ENCODE measurements at regions not wholly inside any gene's neighbourhood (a gene's known extent, or its start where the extent isn't known, plus 50 kb on each side); places are given as distances from the start of the nearest gene placed in this dataset.
"Not testable (repeated sequence)": the region's sequence is repeated elsewhere in the genome, so short reads cannot be mapped to it uniquely, and the experiment has no call there.

DNA sequence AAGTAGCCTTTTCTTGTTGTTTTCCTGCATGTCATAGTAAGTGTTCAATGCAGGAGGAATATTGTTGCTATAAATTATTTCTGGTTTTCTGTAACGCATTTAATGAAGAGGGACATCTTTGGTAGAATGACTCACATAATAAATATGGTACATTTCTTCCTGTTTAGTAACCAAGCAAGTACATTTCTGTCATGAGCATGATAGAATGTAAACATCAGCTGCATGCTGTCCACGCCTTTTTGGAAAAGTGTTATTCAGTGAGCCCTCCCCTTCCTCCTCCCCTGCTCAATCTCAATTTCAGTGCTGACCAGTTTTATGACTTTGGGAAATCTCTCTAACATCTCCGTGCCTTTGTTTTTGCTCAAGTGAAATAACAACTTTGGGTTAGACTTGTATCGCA lies 664.0 kb downstream of the XPNPEP1 start:
- DNase-seq = no peak

DNA sequence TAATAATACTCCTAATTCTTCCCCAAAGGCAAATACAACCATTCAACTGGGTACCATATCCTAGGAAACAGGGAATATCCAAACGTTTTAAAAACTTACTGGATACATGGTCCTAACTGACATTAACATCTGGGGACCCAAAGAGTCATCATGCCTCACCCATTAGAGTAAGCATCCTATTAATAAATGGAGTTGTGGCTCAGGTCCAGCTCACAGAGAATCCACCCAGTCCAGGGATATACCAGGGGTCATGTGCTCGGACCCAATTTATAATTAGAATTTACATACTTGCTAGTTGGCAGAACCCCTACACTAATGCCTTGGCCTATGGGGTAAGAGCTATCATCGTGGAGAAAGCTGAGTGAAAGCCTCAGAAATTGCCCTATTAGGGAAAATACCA lies 670.0 kb downstream of the XPNPEP1 start:
- no peak for DNase-seq

DNA sequence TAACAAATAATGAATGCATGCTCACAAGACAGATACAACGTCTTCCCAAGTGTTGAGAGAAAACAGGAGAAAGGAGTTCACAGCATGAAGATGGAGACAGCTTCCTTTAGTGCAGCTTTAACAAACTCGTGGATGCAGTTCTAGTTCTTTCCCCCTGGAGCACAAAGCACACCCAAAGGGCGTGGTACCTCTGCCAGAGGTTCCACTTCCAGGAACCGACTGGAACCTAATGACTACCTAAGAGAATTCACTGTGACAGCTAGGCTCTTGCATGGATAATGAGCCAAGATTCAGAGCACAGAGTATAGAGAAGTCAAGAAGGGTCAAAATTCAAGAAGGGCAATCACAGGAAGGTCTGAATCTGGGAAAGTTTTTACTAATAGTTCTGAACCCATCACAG lies 673.2 kb downstream of the XPNPEP1 start:
- no peak for DNase-seq

DNA sequence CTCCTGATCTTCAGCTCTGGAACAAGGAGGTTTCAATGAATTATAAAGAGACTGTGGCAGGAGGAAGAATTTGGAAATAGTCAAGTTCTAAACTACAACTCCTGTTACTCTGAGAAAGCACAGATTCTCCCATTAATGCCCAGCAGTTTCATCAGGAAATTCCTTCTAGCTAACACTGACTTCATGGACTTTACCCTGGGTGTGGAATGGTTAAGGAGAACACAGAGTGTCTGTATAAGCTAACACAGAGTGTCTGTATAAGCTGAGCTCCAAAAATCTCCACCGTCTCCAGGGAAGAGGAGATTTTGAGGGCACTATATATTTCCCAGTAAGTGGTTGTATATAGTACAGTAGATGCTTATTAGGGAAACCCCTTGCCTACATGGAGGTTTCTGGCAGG lies 675.5 kb downstream of the XPNPEP1 start:
- DNase-seq = no peak

DNA sequence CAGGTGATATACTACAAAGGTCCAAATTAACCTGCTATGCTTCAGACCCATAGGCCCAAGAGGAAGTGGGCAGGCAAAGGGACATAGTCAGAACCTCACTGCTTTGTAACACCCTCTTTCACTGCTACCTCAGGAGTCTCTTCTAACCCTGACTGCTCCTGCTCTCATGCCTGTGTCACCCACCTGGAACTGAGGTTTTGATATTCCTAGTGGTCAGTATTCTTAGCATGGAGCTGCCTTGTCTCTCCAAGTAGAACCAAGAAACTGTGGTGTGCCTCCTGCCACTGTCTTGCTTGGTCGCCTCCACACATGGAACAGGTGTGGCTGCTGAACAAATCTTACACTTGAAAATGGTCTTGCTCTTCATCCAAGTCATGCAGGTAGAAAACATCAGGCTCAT lies 677.5 kb downstream of the XPNPEP1 start:
- no peak for DNase-seq

DNA sequence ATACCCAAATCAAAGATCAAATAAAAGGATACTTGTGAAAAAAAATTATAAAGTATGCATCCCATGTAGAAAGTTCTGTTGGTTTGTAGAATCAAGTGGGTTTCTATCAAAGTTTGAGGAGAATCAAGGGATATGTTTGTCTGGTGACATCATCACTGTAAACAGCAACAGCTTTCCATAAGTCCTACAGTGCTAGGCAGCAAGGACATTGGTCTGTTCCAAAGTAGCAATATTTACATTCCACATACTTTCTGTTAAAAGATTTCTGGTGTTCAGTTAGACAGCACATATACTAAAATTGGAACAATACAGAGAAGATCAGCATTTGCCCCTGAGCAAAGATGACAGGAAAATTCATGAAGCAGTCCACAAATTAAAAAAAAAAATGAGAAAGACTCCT lies 683.9 kb downstream of the XPNPEP1 start:
- no peak for DNase-seq

DNA sequence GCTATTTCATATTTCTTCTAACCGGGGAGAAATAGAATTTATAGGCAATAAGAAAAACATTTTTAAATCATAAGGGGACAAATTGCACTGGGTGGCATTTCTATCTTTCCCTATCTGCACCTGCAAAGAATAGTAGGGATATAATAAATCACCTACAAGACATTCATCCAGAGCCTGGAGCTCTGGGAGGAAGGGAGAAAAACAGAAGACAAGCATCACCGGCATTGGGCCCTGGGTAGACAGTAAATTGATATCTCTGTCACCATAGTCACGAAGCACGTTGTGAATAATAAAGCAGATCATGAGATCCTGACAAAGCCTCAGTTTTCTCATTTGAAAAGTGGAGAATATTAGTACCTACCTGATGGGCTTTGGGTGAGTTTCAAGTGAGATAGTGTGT lies 685.6 kb downstream of the XPNPEP1 start:
- DNase-seq = no peak

DNA sequence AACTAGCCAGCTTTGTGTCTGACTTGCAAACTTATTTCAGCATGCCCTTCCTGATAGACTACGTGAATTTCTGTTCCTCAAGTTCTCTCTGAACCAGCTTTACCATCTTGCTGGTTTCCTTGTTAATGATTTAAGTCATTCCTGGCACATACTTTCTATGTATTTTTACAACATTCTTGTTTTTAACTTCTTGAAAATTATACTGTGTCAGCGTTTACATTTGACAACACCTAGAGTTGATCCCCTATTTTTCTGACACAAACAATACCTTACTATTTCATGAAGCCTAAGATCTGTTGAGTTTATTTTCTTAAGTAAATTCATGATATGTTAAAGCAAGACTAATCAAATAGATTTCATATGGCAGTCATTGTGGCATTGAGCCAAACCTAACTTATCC lies 686.3 kb downstream of the XPNPEP1 start:
- no peak for DNase-seq

DNA sequence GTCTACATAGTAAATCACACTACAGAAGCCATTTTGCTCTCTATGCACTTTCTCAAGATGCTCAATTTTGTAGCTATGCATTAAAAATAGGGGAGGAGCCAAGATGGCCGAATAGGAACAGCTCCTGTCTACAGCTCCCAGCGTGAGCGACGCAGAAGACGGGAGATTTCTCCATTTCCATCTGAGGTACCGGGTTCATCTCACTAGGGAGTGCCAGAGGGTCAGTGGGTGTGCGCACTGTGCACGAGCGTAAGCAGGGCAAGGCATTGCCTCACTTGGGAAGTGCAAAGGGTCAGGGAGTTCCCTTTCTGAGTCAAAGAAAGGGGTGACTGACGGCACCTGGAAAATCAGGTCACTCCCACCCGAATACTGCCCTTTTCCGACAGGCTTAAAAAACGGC lies 699.8 kb downstream of the XPNPEP1 start:
- not testable (repeated sequence) for DNase-seq

DNA sequence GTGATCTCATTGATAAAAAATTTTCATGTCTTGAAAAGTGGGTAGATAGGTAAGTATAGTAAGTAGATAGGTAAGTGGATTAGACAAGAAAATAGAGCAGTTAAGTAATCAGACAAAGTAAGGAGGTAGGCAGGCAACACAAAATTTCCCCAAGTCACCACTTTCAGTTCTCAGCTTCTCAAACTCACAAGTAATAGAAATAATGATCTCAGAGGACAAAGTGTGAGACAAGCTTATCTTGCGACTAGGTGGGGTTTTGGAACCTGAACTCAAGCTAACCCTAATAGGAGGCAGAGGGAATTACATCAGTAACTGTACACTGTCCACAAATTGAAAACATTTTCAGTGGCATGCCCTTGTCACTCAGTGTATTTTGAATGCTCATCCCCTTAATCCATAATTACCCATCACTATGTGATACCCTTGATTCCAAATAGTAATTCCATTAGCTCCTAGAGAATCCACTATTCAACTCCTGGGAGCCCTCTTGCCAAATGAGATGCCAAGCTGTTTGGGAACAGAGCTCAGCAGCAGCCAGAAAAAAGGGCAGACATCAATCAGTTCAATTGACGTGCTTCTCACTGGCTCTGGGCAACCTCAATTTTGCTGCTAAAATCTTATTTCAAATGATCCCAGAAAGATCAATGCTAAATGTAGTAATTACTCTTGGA lies 703.2 kb downstream of the XPNPEP1 start:
- DNase-seq = no peak

DNA sequence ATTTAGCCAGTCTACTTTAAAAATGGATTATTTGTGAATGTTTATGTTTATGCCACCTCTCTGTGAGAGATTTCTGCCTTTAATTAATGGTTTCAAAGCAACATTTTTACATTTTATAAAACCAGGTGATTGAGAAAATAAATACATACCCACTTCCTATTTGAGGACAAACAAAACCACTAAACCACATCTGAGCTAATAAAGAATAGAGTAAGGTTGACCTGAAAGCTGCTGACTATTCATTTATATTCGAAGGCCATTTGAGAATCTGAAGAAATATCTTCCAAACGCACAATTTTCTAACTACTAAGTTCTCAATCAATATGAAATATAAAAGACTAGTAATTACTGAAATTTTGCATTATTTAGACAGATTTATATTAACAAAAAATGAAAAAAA lies 705.1 kb downstream of the XPNPEP1 start:
- no peak for DNase-seq

DNA sequence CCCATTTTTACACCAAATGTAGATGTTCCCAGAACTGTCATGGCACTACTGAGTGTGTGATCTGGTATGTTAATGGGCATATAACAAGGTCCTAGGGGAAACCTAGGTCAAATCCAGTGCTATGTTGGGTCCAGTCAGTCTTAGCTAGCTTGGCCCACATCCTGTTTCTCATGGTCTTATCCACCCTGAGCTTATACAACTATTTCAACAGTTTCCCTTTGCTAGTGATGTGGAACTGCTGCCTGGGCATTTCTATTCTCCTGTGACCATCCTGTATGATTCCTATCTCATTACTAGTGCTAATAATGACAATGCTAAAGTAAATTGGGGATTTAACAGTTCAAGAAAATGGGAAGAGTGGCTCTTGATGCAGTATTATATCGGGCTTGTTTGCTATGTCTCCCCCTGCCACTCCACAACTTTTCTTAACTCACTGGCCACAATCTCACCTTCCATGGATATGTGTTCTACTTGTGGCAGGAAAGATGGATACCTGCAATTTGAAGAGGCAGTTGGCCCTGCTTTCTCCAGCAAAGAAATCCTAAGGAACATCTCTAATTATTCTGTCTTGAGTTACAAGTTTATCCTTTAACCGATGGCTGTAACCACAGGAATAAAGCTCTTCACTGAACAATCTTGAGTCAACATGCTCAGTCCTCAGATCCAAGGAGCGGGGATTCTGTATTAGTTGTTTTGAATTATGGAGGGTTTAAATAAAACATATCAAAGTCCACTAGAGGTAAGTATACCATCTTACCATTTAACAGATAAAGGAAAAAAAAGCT lies 707.8 kb downstream of the XPNPEP1 start:
- DNase-seq = no peak

DNA sequence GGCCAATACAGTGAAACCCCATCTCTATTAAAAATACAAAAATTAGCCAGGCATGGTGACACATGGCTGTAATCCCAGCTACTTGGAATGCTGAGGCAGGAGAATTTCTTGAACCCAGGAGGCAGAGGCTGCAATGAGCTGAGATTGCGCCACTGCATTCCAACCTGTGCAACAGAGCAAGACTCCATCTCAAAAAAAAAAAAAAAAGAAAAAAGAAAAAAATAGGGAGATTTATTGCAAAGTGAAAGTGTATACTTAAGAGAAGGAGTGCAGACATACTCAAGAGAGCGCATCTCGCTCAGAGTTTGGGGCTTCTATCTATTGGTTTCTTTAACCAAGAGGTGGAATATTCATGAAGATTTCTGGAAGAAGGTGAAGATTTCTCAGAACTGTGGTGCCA lies 708.4 kb downstream of the XPNPEP1 start:
- DNase-seq = not testable (repeated sequence)

DNA sequence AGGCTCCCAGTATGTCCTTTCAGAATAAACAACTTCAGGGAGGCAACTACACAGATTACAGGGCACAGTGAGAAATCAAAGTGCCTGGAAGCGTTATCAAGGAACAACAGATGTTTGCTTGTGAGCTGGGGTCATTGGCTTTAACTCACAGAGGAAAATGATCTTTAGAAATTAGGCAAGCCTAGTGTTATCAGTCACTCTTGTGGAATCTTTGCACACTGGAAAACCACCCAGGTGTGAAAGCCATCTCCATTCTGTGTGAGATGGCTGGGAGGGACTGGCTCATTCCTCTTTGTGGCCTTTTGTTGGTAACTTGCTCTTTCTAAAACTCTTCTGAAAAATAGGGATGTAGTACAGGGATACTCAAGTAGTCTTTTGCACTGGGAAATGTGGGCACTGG lies 716.0 kb downstream of the XPNPEP1 start:
- DNase-seq = no peak

DNA sequence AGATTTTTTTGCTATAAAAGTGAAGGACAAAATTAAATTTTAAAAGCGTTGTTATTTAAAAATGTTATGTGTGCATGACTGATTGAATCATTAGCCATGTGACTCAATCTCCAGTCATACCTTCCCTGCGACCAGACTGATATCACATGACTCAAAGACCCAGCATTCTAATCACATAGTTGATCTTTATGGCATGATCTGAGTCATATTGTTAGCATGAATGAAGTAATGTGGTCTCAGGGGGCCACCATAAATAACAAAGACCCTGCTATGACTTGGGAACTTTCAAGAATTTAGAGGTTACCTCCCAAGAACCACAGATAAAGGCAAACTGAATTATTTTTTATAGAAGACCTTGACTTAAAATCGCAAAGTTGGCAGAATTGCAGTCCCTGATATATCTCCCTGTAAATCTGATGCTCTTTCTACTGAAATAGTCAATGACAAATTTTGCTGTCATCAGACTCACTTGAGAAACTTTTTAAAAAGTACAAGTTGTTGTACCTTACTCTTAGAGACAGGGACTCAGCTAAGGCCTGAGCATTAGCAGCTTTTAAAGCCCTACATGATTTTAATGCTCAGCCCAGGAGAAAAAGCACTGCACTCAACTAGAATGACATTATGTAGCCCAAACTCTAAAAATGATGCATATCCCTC lies 717.3 kb downstream of the XPNPEP1 start:
- DNase-seq = no peak

DNA sequence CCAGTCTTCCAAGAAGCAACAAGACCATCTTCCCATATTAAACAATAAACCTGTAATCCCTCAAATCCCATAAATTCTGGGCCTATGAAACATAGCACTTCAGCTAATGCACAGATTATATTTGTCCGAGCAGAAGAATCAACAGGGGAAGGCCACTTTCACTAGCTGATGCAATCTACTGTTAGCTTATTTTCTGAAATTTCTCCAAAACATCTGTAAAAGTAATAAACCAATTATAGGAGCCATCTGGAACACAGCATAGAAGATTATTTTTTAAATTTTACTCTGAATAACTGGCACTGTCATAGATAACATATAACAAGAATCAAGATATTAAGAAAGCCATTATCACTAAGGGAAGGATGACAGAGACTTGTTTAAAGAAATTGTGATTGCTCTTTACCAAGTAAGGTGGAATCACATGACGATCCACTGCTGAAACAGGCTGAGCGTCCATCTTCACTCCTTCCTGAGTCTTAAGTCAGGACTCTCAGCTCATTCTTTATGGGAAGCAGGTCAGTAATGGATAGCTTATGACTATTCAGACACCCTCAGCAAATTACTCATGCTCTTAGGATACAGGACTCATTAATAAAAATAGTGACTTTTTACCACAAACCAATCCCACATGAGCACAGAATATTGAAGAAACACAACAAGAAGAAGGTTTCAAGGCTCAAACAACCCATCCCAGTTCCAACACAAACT lies 719.5 kb downstream of the XPNPEP1 start:
- DNase-seq = no peak

DNA sequence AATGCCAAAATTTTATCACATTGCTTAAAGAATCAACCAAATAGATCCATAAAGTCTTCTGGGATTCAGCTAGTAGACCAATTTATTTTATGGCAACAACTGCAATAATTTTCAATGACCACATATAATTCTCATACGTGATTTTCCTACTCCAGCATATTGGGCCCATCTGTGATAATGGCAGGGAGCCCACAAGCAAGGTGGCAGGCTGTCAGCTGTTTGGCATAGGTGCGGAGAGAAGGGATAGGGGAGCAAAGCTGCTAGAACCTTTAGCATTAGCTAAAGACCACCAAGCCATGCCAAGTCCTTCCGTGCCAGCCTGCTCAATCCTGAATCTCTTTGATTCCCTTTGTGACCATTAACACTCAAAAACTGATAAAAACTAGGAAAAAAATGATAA lies 721.2 kb downstream of the XPNPEP1 start:
- DNase-seq = no peak

DNA sequence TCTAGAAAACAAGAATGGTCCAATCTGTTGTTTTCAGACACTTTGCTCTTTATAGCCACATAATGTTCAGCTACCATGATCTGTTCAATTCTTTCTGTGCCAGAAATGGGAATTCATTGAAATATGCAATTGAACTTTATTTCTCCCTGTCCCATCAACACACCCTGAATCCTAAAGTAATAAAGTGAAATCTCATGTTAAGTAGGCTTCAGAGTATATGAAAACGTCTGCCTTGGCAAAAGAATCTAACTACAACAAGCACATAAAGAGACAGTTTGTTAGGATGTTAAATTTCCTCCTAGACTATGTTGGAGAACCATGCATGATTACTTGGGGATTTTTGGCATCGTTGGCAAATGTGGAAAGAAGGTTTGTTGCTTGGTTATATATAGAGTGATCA lies 722.7 kb downstream of the XPNPEP1 start:
- DNase-seq = no peak

DNA sequence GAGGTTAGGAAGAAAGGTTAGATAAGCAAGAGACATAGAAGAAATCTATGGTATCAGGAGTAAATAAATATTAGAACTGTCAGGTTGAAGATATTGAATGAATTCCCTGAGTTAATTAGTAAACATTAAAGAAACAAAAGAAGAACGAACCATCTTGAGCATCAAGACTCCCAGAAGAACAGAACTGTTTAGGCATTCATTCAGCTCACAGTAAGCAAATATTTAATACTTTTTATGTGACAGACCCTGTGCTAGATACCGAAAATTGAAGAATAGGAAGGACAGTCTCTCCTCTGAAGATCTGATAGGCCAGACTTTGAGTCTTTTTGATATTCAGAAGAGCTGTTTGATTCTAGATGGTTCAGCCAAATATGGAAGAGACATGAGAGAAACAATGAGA lies 731.5 kb downstream of the XPNPEP1 start:
- no peak for DNase-seq

DNA sequence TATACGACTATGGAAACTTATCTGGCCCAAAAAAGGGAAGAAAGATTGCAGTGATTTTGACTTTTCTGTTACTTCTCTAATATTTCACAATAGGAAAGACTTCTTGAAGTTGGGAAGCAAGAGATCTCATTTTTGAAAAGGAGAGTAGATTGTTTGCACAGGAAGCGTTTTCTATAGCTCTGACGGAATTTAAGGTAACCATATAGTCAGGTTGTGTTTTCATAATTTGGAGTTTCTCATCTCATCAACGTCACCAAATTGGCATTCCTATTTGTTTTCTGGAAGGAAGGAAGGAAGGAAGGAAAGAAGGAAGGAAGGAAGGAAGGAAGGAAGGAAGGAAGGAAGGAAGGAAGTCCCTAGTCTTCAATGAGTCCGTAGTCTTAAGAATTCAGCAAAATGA lies 732.0 kb downstream of the XPNPEP1 start:
- no peak for DNase-seq

DNA sequence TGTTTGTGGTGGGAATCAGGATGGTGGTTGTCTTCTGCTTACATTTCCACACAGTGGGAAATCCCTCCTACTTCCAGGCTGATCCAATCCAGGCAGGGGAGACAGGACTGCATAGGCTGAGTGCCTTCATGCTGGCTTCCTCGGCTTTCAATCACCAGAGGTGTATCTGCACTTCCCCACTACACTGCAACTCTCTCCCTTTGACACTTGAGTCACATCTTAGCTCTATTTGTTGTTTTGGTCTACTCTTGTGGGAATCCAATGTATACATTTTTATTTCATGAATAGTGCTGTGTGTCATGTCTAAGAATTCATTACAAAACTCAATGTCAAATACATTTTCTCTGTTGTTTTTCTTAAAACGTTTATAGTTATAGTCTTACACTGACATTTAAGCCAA lies 735.6 kb downstream of the XPNPEP1 start:
- no peak for DNase-seq

DNA sequence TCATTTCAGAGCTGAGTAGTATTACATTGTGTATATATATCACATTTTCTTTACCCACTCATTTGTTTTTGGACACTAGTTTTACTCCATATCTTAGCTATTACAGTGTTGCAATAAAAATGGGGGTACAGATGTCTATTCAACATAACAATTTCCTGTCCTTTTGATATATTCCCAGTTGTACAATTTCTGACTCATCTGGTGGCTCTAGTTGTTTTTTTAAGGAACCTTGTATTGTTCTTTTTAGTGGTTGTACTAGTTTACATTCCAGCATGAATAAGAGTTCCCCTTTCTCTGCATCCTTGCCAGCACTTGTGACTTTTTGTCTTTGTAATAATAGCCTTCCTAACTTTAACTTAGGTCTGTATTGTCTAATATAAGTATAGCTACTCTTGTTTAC lies 739.9 kb downstream of the XPNPEP1 start:
- no peak for DNase-seq

DNA sequence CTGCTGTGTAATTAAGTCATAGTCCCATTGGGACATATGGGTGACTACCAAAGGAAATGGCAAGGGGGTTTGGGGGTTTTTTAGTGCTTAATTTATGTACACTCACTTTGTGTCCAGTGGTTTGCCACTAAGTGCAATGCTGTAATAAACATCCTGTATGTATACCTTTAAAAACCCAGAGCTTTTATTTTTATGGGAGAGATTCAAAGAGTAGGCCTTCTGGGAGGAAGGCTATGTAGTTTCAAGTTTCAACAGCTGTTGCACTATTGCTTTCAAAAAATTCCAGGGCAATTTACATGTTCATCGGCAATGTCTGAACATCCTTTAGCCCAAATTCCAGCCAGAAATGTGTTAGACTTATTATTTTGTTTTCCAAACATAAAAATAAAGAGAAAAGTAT lies 744.7 kb downstream of the XPNPEP1 start:
- no peak for DNase-seq

DNA sequence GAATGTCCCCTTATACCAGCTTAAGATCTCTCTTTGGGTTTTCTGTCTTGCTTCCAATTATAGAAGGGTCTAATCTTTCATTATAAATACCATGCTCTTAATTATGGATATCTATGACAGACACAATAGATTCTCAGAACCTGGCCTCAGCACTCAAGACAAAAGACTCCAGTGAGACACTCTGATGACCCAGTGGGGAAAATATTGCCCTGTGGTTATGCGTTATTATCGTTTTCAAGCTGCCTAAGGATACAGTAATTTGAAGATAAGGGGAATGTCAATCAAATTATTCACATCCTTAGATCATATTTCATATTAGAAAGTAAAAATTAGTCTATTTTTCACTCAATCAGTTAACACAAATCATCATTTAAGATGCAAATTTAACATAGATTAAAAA lies 748.8 kb downstream of the XPNPEP1 start:
- no peak for DNase-seq
